ENCODE measurements at regions not wholly inside any gene's neighbourhood (a gene's known extent, or its start where the extent isn't known, plus 50 kb on each side); places are given as distances from the start of the nearest gene placed in this dataset.

DNA sequence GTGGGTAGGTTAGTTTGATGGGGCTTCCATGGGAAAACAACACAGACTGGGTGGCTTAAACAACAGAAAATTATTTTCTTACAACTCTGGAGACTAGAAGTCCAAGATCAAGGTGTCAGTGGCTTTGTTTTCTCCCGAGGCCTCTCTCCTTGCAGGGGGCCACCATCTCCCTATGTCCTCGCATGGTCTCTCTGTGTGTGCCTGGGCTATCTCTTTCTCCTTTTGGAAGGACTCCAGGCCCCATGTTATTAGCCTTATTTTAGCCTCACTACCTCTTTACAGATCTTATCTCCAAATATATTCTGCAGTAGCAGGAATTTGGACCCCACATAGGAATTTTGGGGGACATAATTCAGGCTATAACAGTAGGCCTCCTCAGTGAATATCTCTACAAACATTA is 372.7 kb upstream of the FAT3 start:
- no peak for TF ChIP-seq NFIC (IDR thresholded peaks at IDR 0.05)
- TF ChIP-seq, protein P1, sequence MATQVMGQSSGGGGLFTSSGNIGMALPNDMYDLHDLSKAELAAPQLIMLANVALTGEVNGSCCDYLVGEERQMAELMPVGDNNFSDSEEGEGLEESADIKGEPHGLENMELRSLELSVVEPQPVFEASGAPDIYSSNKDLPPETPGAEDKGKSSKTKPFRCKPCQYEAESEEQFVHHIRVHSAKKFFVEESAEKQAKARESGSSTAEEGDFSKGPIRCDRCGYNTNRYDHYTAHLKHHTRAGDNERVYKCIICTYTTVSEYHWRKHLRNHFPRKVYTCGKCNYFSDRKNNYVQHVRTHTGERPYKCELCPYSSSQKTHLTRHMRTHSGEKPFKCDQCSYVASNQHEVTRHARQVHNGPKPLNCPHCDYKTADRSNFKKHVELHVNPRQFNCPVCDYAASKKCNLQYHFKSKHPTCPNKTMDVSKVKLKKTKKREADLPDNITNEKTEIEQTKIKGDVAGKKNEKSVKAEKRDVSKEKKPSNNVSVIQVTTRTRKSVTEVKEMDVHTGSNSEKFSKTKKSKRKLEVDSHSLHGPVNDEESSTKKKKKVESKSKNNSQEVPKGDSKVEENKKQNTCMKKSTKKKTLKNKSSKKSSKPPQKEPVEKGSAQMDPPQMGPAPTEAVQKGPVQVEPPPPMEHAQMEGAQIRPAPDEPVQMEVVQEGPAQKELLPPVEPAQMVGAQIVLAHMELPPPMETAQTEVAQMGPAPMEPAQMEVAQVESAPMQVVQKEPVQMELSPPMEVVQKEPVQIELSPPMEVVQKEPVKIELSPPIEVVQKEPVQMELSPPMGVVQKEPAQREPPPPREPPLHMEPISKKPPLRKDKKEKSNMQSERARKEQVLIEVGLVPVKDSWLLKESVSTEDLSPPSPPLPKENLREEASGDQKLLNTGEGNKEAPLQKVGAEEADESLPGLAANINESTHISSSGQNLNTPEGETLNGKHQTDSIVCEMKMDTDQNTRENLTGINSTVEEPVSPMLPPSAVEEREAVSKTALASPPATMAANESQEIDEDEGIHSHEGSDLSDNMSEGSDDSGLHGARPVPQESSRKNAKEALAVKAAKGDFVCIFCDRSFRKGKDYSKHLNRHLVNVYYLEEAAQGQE (IDR thresholded peaks at IDR 0.05; ENCODE audit: low read depth), result no peak

DNA sequence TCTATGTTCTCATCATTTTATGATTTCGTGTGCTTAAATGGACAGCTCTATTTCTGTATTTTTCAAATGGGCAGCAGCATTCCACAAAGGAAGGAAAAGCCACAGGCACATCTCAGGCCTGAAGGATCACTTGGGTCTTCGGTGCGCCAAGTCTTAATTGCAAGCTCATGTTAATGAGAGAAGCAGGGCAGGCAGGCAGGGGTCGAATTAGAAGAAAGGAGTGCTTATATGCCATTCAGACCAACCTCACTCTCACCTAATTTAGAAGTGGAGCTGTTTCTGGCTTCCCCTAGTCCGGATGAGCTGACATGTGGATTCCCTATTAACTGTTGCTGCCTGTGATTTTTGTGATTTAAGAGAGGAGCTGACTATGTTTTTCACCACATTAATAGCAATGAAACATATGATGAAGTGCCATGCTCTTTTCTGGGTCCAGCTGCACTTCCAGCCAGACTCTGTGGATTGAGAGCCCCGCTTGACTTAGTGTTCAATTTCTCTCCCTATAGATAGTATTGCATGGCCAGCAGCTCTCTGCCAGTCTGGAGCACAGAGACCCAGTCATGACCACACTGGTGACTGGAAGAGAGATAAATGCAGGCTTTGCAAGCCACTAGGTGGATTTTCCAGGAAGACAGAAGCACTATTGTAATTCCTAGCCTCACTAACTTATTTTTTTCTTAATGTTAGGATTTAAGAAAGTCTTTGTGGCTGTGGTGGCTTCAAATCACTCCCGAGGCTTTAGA is 373.9 kb upstream of the FAT3 start:
- TF ChIP-seq NFIC (IDR thresholded peaks at IDR 0.05) (no peak), TCF12 (IDR thresholded peaks at IDR 0.05; ENCODE audit: low read depth) (no peak), CEBPB (IDR thresholded peaks at IDR 0.05) (no peak), TEAD4 (IDR thresholded peaks at IDR 0.05) (no peak), YY1 (IDR thresholded peaks at IDR 0.05; ENCODE audit: low read depth) (no peak), FOXM1 (IDR thresholded peaks at IDR 0.05; ENCODE audit: borderline replicate concordance, low read depth) (no peak), CREB1 (IDR thresholded peaks at IDR 0.05; ENCODE audit: low read depth) (no peak), RAD21 (IDR thresholded peaks at IDR 0.05; ENCODE audit: low read depth) (no peak), TAF1 (IDR thresholded peaks at IDR 0.05; ENCODE audit: low read depth) (no peak), EGR1 (IDR thresholded peaks at IDR 0.05) (no peak), ZBTB7A (IDR thresholded peaks at IDR 0.05; ENCODE audit: low read depth) (no peak)
- TF ChIP-seq, protein P2, sequence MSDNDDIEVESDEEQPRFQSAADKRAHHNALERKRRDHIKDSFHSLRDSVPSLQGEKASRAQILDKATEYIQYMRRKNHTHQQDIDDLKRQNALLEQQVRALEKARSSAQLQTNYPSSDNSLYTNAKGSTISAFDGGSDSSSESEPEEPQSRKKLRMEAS (IDR thresholded peaks at IDR 0.05), result no peak
- TF ChIP-seq, protein P3, sequence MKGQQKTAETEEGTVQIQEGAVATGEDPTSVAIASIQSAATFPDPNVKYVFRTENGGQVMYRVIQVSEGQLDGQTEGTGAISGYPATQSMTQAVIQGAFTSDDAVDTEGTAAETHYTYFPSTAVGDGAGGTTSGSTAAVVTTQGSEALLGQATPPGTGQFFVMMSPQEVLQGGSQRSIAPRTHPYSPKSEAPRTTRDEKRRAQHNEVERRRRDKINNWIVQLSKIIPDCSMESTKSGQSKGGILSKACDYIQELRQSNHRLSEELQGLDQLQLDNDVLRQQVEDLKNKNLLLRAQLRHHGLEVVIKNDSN (IDR thresholded peaks at IDR 0.05), result no peak
- TF ChIP-seq, protein P1 (IDR thresholded peaks at IDR 0.05; ENCODE audit: low read depth), result no peak

DNA sequence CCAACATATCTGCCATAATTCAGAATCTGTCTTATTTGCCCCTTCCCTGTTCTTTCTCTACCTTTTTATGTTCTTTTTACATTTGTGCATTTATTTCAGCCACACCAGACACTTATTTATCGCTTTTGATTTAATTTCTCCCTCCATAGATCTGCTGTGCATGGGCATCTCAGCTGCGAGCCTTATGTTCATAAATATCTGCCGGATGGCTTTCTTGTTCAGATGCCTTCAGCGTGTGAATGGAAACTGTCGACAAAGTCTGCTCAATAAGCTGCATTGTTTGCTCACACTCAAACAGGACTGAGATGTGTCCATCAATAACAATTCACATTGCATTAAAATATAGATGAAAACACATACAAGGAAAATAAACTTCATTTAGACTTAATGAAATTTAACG is 374.6 kb upstream of the FAT3 start:
- no peak for TF ChIP-seq TEAD4 (IDR thresholded peaks at IDR 0.05)
- no peak for TF ChIP-seq FOXM1 (IDR thresholded peaks at IDR 0.05; ENCODE audit: borderline replicate concordance, low read depth)
- no peak for TF ChIP-seq EP300 (IDR thresholded peaks at IDR 0.05; ENCODE audit: borderline replicate concordance)

DNA sequence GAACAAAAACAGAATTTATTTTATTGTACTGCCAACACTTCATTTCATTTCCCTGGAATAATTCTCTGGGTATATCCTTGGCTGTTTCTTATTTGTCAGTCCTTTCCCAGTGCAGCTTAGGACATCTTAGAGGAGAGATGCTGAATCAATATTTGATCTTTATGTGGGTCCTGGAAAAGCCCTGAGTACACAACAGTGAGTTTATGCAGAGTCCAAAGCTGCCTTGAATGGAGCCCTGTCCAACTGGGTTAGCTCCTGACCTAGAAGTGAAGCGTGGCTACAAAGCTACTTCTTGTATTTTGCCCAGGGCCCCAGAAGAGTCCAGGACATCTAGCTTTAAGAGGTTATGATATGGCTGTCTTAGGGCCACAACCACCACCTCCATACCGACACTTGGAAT is 378.0 kb upstream of the FAT3 start:
- TF ChIP-seq FOXM1 (IDR thresholded peaks at IDR 0.05; ENCODE audit: borderline replicate concordance, low read depth), result no peak
- TF ChIP-seq, protein P1 (IDR thresholded peaks at IDR 0.05; ENCODE audit: low read depth), result no peak
- TF ChIP-seq ZBTB7A (IDR thresholded peaks at IDR 0.05; ENCODE audit: low read depth), result no peak
- TF ChIP-seq NFIC (IDR thresholded peaks at IDR 0.05), result no peak
- no peak for TF ChIP-seq TEAD4 (IDR thresholded peaks at IDR 0.05)
- no peak for TF ChIP-seq CEBPB (IDR thresholded peaks at IDR 0.05)
- no peak for TF ChIP-seq YY1 (IDR thresholded peaks at IDR 0.05; ENCODE audit: low read depth)
- TF ChIP-seq CREB1 (IDR thresholded peaks at IDR 0.05; ENCODE audit: low read depth), result no peak
- TF ChIP-seq, protein P3 (IDR thresholded peaks at IDR 0.05), result no peak
- no peak for TF ChIP-seq RAD21 (IDR thresholded peaks at IDR 0.05; ENCODE audit: low read depth)
- TF ChIP-seq EGR1 (IDR thresholded peaks at IDR 0.05), result no peak
- TF ChIP-seq, protein P2 (IDR thresholded peaks at IDR 0.05), result no peak
- no peak for TF ChIP-seq EP300 (IDR thresholded peaks at IDR 0.05; ENCODE audit: borderline replicate concordance)

DNA sequence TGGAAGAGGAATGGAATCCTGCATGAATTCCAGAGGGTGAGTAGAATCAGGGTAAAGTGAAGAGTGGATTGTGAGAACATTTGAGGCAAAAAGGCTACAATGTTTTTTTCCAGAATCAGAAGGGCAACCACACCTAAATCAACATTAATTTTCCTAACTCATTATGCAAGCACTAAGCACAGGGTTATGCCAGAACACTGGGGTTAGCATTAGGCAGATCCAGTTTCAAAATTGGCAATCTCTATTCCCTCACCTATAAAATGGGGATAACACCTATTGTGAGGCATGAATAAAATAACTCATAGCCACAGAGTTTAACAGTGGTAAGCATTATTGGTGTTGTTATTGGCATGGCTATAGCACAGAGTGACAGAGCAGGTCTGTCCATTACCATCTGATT is 378.6 kb upstream of the FAT3 start:
- TF ChIP-seq YY1 (IDR thresholded peaks at IDR 0.05; ENCODE audit: low read depth), result no peak
- TF ChIP-seq, protein P1 (IDR thresholded peaks at IDR 0.05; ENCODE audit: low read depth), result no peak
- TF ChIP-seq CEBPB (IDR thresholded peaks at IDR 0.05), result no peak
- no peak for TF ChIP-seq ZBTB7A (IDR thresholded peaks at IDR 0.05; ENCODE audit: low read depth)
- TF ChIP-seq, protein P2 (IDR thresholded peaks at IDR 0.05), result no peak
- TF ChIP-seq RAD21 (IDR thresholded peaks at IDR 0.05; ENCODE audit: low read depth), result no peak
- TF ChIP-seq EP300 (IDR thresholded peaks at IDR 0.05; ENCODE audit: borderline replicate concordance), result no peak
- TF ChIP-seq NFIC (IDR thresholded peaks at IDR 0.05), result no peak
- no peak for TF ChIP-seq TEAD4 (IDR thresholded peaks at IDR 0.05)
- no peak for TF ChIP-seq FOXM1 (IDR thresholded peaks at IDR 0.05; ENCODE audit: borderline replicate concordance, low read depth)
- TF ChIP-seq CREB1 (IDR thresholded peaks at IDR 0.05; ENCODE audit: low read depth), result no peak
- TF ChIP-seq, protein P3 (IDR thresholded peaks at IDR 0.05), result no peak
- no peak for TF ChIP-seq TAF1 (IDR thresholded peaks at IDR 0.05; ENCODE audit: low read depth)
- TF ChIP-seq TCF12 (IDR thresholded peaks at IDR 0.05; ENCODE audit: low read depth), result no peak

All from Ishikawa (cell line).